B cell (primary cell): ENCODE measurements at regions not wholly inside any gene's neighbourhood (a gene's known extent, or its start where the extent isn't known, plus 50 kb on each side); places are given as distances from the start of the nearest gene placed in this dataset.

Source experiments
- ATAC-seq: fragments of 200-7000 bp; cut with Tn5 transposase; one replicate; pipeline ENCODE4 v1.10.0; 2021; ENCODE audit warnings: low read depth, mild to moderate bottlenecking, moderate number of reproducible peaks, moderate library complexity
- CTCF ChIA-PET: fragments of 350-600 bp; sonication (Branson Sonifier 250); formaldehyde crosslinking; loops from one replicate; lab custom pipeline; 2021; ENCODE audit warnings: antibody characterized with exemption, inconsistent platforms; lab: Charles Lee
- POLR2A ChIA-PET: fragments of 350-600 bp; sonication (Branson Sonifier 250); formaldehyde crosslinking; loops from one replicate; lab custom pipeline; 2021; ENCODE audit warnings: antibody characterized with exemption; lab: Charles Lee
- DNase-seq: peaks from one replicate; pipeline ENCODE4 v3.0.0; 2013
- H2AFZ ChIP-seq: 2 replicates; pipeline ENCODE4 v1.6.1; 2012; ENCODE audit warnings: mild to moderate bottlenecking, low read depth, low read length; ENCODE audit not compliant: insufficient read depth, poor library complexity, severe bottlenecking
- H3K27ac ChIP-seq, 2 donors: 1 replicate in 1 of 2; 2 replicates in 1 of 2; pipeline ENCODE4 v1.5.1; 2012 to 2013; ENCODE audit warnings: low read length in 2 of 2, mild to moderate bottlenecking in 2 of 2, moderate library complexity in 1 of 2
- H3K27me3 ChIP-seq, 4 experiments: fragments of 200-600 bp in 1 of 4; sonication (generic) in 1 of 4; replicated peaks in 1 of 4; 1 replicate in 2 of 4; 2 replicates in 2 of 4; pipeline versions ENCODE4 v1.6.1 to v1.7.0; 2013 to 2016; ENCODE audit warnings: low read length in 3 of 4, mild to moderate bottlenecking in 2 of 4, mixed read lengths in 1 of 4, moderate library complexity in 1 of 4; ENCODE audit not compliant: insufficient read depth in 4 of 4, control insufficient read depth in 3 of 4; ENCODE audit errors: control extremely low read depth in 1 of 4
- H3K36me3 ChIP-seq, 2 experiments: replicated peaks in 1 of 2; 1 replicate in 1 of 2; 2 replicates in 1 of 2; pipeline versions ENCODE4 v1.6.1 to v1.7.1; 2013; ENCODE audit warnings: low read length in 1 of 2; ENCODE audit not compliant: insufficient read depth in 2 of 2, control insufficient read depth in 1 of 2; ENCODE audit errors: control extremely low read depth in 1 of 2, extremely low read depth in 1 of 2
- H3K4me1 ChIP-seq, 2 donors: fragments of 200-600 bp in 1 of 2; sonication (generic) in 1 of 2; 1 replicate in 1 of 2; 2 replicates in 1 of 2; pipeline versions ENCODE4 v1.5.1 to v1.6.1; 2013 to 2017; ENCODE audit warnings: low read length in 2 of 2; ENCODE audit not compliant: control insufficient read depth in 2 of 2, insufficient read depth in 2 of 2
- H3K4me2 ChIP-seq: replicated peaks from 2 replicates; pipeline ENCODE3; 2012; ENCODE audit warnings: mild to moderate bottlenecking, low read depth, low read length; ENCODE audit not compliant: poor library complexity, severe bottlenecking
- H3K4me3 ChIP-seq, 5 experiments: fragments of 200-600 bp in 1 of 5; sonication (generic) in 1 of 5; 1 replicate in 3 of 5; 2 replicates in 2 of 5; pipeline versions ENCODE4 v1.5.1 to v1.7.0; 2011 to 2016; ENCODE audit warnings: low read length in 4 of 5, mild to moderate bottlenecking in 4 of 5, low read depth in 2 of 5, control low read depth in 1 of 5, moderate library complexity in 1 of 5; ENCODE audit not compliant: insufficient read depth in 1 of 5; ENCODE audit errors: control extremely low read depth in 1 of 5, extremely low read depth in 1 of 5
- H3K79me2 ChIP-seq: fragments of 200-600 bp; sonication (generic); one replicate; pipeline ENCODE4 v1.6.0; 2016; ENCODE audit warnings: low read length; ENCODE audit not compliant: control insufficient read depth, insufficient read depth
- H3K9ac ChIP-seq: fragments of 200-600 bp; sonication (generic); 2 replicates; pipeline ENCODE4 v1.6.1; 2017; ENCODE audit warnings: mild to moderate bottlenecking, low read length, moderate library complexity
- H3K9me3 ChIP-seq, 3 donors: one replicate each; pipeline versions ENCODE4 v1.6.1 to v1.7.1; 2013; ENCODE audit warnings: low read length in 2 of 3; ENCODE audit not compliant: control insufficient read depth in 2 of 3, insufficient read depth in 1 of 3; ENCODE audit errors: control extremely low read depth in 1 of 3
- H4K20me1 ChIP-seq: 2 replicates; pipeline ENCODE4 v1.6.0; 2012; ENCODE audit warnings: mild to moderate bottlenecking, low read length; ENCODE audit not compliant: insufficient read depth, control insufficient read depth, poor library complexity, severe bottlenecking
- H3K27ac Mint-ChIP-seq: one replicate; pipeline ENCODE4 v1.8.0; 2021; ENCODE audit warnings: mixed read lengths
- H3K27me3 Mint-ChIP-seq: one replicate; pipeline ENCODE4 v1.8.0; 2021; ENCODE audit warnings: mixed read lengths
- H3K4me1 Mint-ChIP-seq: one replicate; pipeline ENCODE4 v1.8.0; 2021; ENCODE audit warnings: mixed read lengths
- H3K4me3 Mint-ChIP-seq: one replicate; pipeline ENCODE4 v1.8.0; 2021; ENCODE audit warnings: mixed read lengths
- H3K9me3 Mint-ChIP-seq: one replicate; pipeline ENCODE4 v1.8.0; 2022; ENCODE audit warnings: mixed read lengths; ENCODE audit not compliant: insufficient read depth
- EZH2 ChIP-seq: IDR thresholded peaks from 2 replicates; pipeline ENCODE4 v1.6.1; 2012; ENCODE audit warnings: borderline replicate concordance, low read depth, mild to moderate bottlenecking, moderate library complexity, low read length; ENCODE audit not compliant: insufficient read depth, poor library complexity, severe bottlenecking
- WGBS: methylation state at CpG from one replicate; pipeline ENCODE4 v1.1.5; 2013; ENCODE audit warnings: missing lambda C conversion rate; ENCODE audit not compliant: insufficient coverage; 5-methylcytosine and 5-hydroxymethylcytosine counted together
- intact Hi-C: fragments of 100-400 bp; cut with micrococcal nuclease; formaldehyde crosslinking; loops from one replicate; pipeline ENCODE4 v1.10.0; 2022
- TF ChIP-seq, protein P1 (sequence below): fragments of 200-600 bp; IDR thresholded peaks from one replicate; pipeline ENCODE4 v1.8.0; 2022; ENCODE audit warnings: antibody characterized with exemption, mild to moderate bottlenecking

DNA sequence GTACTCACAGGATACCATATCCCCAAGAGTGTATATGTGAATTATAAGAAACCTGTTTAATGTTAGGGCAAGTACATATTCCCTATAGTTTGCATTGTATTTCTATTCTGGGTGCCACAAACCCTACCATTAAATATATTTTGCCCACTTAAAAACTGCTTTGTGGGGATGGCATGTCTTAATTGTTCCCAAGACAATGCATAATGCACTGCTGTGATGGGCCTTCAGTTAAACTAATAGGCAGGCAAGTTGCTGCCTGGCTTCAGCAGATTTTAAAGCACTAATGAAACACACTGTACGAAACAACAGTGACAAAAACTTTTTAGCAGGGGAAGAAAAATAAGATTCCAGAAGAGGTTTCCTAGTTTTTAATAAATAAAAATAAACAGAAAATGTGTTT, 104.8 kb upstream of the VRK2 start:
- intact Hi-C loops, result no loop called here
- no peak for TF ChIP-seq EZH2
- TF ChIP-seq, protein P1, sequence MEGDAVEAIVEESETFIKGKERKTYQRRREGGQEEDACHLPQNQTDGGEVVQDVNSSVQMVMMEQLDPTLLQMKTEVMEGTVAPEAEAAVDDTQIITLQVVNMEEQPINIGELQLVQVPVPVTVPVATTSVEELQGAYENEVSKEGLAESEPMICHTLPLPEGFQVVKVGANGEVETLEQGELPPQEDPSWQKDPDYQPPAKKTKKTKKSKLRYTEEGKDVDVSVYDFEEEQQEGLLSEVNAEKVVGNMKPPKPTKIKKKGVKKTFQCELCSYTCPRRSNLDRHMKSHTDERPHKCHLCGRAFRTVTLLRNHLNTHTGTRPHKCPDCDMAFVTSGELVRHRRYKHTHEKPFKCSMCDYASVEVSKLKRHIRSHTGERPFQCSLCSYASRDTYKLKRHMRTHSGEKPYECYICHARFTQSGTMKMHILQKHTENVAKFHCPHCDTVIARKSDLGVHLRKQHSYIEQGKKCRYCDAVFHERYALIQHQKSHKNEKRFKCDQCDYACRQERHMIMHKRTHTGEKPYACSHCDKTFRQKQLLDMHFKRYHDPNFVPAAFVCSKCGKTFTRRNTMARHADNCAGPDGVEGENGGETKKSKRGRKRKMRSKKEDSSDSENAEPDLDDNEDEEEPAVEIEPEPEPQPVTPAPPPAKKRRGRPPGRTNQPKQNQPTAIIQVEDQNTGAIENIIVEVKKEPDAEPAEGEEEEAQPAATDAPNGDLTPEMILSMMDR, result no peak

DNA sequence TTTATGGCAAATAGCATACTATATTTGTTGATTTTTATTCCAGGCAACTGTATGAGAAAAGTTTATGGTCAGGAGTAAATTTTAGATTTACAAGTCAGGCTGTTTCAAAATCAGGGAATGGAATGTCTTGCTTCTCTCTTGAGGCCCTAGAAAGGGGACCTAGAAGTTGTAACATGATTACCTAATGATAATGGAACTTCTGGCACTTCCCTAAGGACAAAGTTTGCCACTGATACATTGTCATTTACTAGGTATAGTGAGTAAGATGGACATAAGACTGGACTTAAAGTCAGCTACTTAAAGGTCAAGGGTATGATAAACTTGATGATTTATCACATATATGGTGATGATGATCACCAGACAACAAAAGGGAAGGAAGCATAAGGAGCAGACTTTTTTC, 103.3 kb upstream of the VRK2 start:
- Histone ChIP-seq H3K27ac (no peak overlapping the region), H3K4me3 (no peak overlapping the region), H3K79me2 (no peaks in the 10 kb centered on the region), H3K9ac (no peak overlapping the region), H3K27me3 (no peaks in the 10 kb centered on the region), H3K36me3 (no peaks in the 10 kb centered on the region), H3K4me2 (no peak overlapping the region), H3K4me1 (no peaks in the 10 kb centered on the region), H4K20me1 (no peaks in the 10 kb centered on the region), H2AFZ (no peak overlapping the region), H3K9me3 (no peaks in the 10 kb centered on the region)
- intact Hi-C loops, result no loop called here
- Mint-ChIP-seq H3K4me3 (no peak overlapping the region), H3K27me3 (no peaks in the 10 kb centered on the region), H3K27ac (no peak overlapping the region), H3K4me1 (no peaks in the 10 kb centered on the region), H3K9me3 (no peaks in the 10 kb centered on the region)
- POLR2A ChIA-PET, result no interaction called here
- CTCF ChIA-PET, result no interaction called here
- ATAC-seq (no peak), DNase-seq (no peak)
- TF ChIP-seq, protein P1, result no peak
- no peak for TF ChIP-seq EZH2

More for the DNA sequence above, 104.8 kb upstream of the VRK2 start:
- Mint-ChIP-seq H3K4me3 (no peak overlapping the region), H3K27ac (no peak overlapping the region), H3K27me3 (no peaks in the 10 kb centered on the region), H3K9me3 (peaks cover 1% of the 10 kb centered on the region), H3K4me1 (no peaks in the 10 kb centered on the region)
- H2AFZ ChIP-seq, result no peak overlapping the region
- no peak overlapping the region for H3K4me3 ChIP-seq
- ATAC-seq (no peak), DNase-seq (no peak)
- POLR2A ChIA-PET, result no interaction called here
- peaks cover 0 to 4% (median 0%) of the 10 kb centered on the region in 3 donors for H3K9me3 ChIP-seq
- no peaks in the 10 kb centered on the region for H3K79me2 ChIP-seq
- no peak overlapping the region for H3K27ac ChIP-seq
- H3K9ac ChIP-seq, result no peak overlapping the region
- CTCF ChIA-PET, result no interaction called here
- no CpG with 5 or more reads among the region's 1 CpG for WGBS
- no peaks in the 10 kb centered on the region for H3K4me1 ChIP-seq
- no peaks in the 10 kb centered on the region for H3K27me3 ChIP-seq
- no peaks in the 10 kb centered on the region for H3K36me3 ChIP-seq
- no peaks in the 10 kb centered on the region for H4K20me1 ChIP-seq
- no peak overlapping the region for H3K4me2 ChIP-seq
